ENCODE measurements at regions not wholly inside any gene's neighbourhood (a gene's known extent, or its start where the extent isn't known, plus 50 kb on each side); places are given as distances from the start of the nearest gene placed in this dataset.

- TF ChIP-seq EZH2 (IDR thresholded peaks at IDR 0.05; ENCODE audit: insufficient read depth, low read length) (no peak), CTCF (IDR thresholded peaks at IDR 0.05; ENCODE audit: insufficient read depth, low read depth, low read length) (no peak)
- no peaks in the 10 kb centered on the region for H3K36me3 Mint-ChIP-seq (ENCODE audit: low read depth, unreplicated experiment)
- DNase-seq (ENCODE audit: low read depth) = no peak
- FAIRE-seq = no peak
- H3K9me3 Mint-ChIP-seq (ENCODE audit: unreplicated experiment) = peaks cover 2% of the 10 kb centered on the region
- Histone ChIP-seq H3K27me3 (ENCODE audit: insufficient read depth, low read length) (no peaks in the 10 kb centered on the region), H3K36me3 (ENCODE audit: insufficient read depth, low read length) (no peaks in the 10 kb centered on the region), H3K27ac (ENCODE audit: low read depth, low read length) (no peak overlapping the region), H3K4me3 (ENCODE audit: insufficient read depth, low read depth, low read length) (no peak overlapping the region), H3K9me3 (ENCODE audit: insufficient read depth, low read depth, low read length) (no peaks in the 10 kb centered on the region), H3K9ac (ENCODE audit: low read length) (no peak overlapping the region), H3K4me2 (ENCODE audit: low read length) (no peak overlapping the region), H4K20me1 (ENCODE audit: insufficient read depth, low read length) (no peaks in the 10 kb centered on the region), H3K79me2 (ENCODE audit: insufficient read depth, low read length) (no peaks in the 10 kb centered on the region), H2AFZ (ENCODE audit: low read depth, low read length) (no peak overlapping the region), H3K4me1 (ENCODE audit: insufficient read depth, low read length) (no peaks in the 10 kb centered on the region)
- no peak overlapping the region for H3K4me3 Mint-ChIP-seq (ENCODE audit: unreplicated experiment)
- H3K27me3 Mint-ChIP-seq (ENCODE audit: low read depth, unreplicated experiment) = no peaks in the 10 kb centered on the region
- no peaks in the 10 kb centered on the region for H3K4me1 Mint-ChIP-seq (ENCODE audit: low read depth, unreplicated experiment)
- no peak overlapping the region for H3K27ac Mint-ChIP-seq (ENCODE audit: unreplicated experiment)
Observed at GRCh38 chr5:119862619-119863018, 233.3 kb downstream of the FAM170A start.

GRCh38 chr5:119864286-119864685 is 234.9 kb downstream of the FAM170A start:
- H3K4me1 Mint-ChIP-seq (ENCODE audit: low read depth, unreplicated experiment) = no peaks in the 10 kb centered on the region
- no peak overlapping the region for H3K4me3 ChIP-seq (ENCODE audit: insufficient read depth, low read depth, low read length)
- H3K9me3 ChIP-seq (ENCODE audit: insufficient read depth, low read depth, low read length) = no peaks in the 10 kb centered on the region
- no peak overlapping the region for H3K9ac ChIP-seq (ENCODE audit: low read length)
- H3K9me3 Mint-ChIP-seq (ENCODE audit: unreplicated experiment) = no peaks in the 10 kb centered on the region
- TF ChIP-seq EZH2 (IDR thresholded peaks at IDR 0.05; ENCODE audit: insufficient read depth, low read length) = no peak
- no peaks in the 10 kb centered on the region for H3K36me3 Mint-ChIP-seq (ENCODE audit: low read depth, unreplicated experiment)
- no peak overlapping the region for H3K4me2 ChIP-seq (ENCODE audit: low read length)
- H3K36me3 ChIP-seq (ENCODE audit: insufficient read depth, low read length) = no peaks in the 10 kb centered on the region
- H2AFZ ChIP-seq (ENCODE audit: low read depth, low read length) = no peak overlapping the region
- H4K20me1 ChIP-seq (ENCODE audit: insufficient read depth, low read length) = no peaks in the 10 kb centered on the region
- DNase-seq (ENCODE audit: low read depth) (no peak), FAIRE-seq (no peak)
- no peaks in the 10 kb centered on the region for H3K79me2 ChIP-seq (ENCODE audit: insufficient read depth, low read length)
- no peak overlapping the region for H3K27ac Mint-ChIP-seq (ENCODE audit: unreplicated experiment)
- H3K27me3 ChIP-seq (ENCODE audit: insufficient read depth, low read length) = no peaks in the 10 kb centered on the region
- H3K27ac ChIP-seq (ENCODE audit: low read depth, low read length) = no peak overlapping the region
- H3K27me3 Mint-ChIP-seq (ENCODE audit: low read depth, unreplicated experiment) = no peaks in the 10 kb centered on the region
- no peak overlapping the region for H3K4me3 Mint-ChIP-seq (ENCODE audit: unreplicated experiment)
- H3K4me1 ChIP-seq (ENCODE audit: insufficient read depth, low read length) = no peaks in the 10 kb centered on the region

GRCh38 chr5:119873611-119874010 is 244.3 kb downstream of the FAM170A start:
- H3K4me2 ChIP-seq (ENCODE audit: low read length) = no peak overlapping the region
- Mint-ChIP-seq H3K27me3 (ENCODE audit: low read depth, unreplicated experiment) (no peaks in the 10 kb centered on the region), H3K9me3 (ENCODE audit: unreplicated experiment) (no peaks in the 10 kb centered on the region), H3K36me3 (ENCODE audit: low read depth, unreplicated experiment) (no peaks in the 10 kb centered on the region), H3K4me3 (ENCODE audit: unreplicated experiment) (no peak overlapping the region), H3K4me1 (ENCODE audit: low read depth, unreplicated experiment) (no peaks in the 10 kb centered on the region), H3K27ac (ENCODE audit: unreplicated experiment) (no peak overlapping the region)
- no peak overlapping the region for H3K4me3 ChIP-seq (ENCODE audit: insufficient read depth, low read depth, low read length)
- H3K9ac ChIP-seq (ENCODE audit: low read length) = no peak overlapping the region
- no peaks in the 10 kb centered on the region for H4K20me1 ChIP-seq (ENCODE audit: insufficient read depth, low read length)
- no peaks in the 10 kb centered on the region for H3K4me1 ChIP-seq (ENCODE audit: insufficient read depth, low read length)
- H3K79me2 ChIP-seq (ENCODE audit: insufficient read depth, low read length) = no peaks in the 10 kb centered on the region
- no peaks in the 10 kb centered on the region for H3K27me3 ChIP-seq (ENCODE audit: insufficient read depth, low read length)
- H2AFZ ChIP-seq (ENCODE audit: low read depth, low read length) = no peak overlapping the region
- TF ChIP-seq CTCF (IDR thresholded peaks at IDR 0.05; ENCODE audit: insufficient read depth, low read depth, low read length) (no peak), EZH2 (IDR thresholded peaks at IDR 0.05; ENCODE audit: insufficient read depth, low read length) (no peak)
- no peaks in the 10 kb centered on the region for H3K36me3 ChIP-seq (ENCODE audit: insufficient read depth, low read length)
- no peak for DNase-seq (ENCODE audit: low read depth)
- H3K9me3 ChIP-seq (ENCODE audit: insufficient read depth, low read depth, low read length) = no peaks in the 10 kb centered on the region
- no peak overlapping the region for H3K27ac ChIP-seq (ENCODE audit: low read depth, low read length)
- no peak for FAIRE-seq
